ENCODE measurements at regions not wholly inside any gene's neighbourhood (a gene's known extent, or its start where the extent isn't known, plus 50 kb on each side); places are given as distances from the start of the nearest gene placed in this dataset.

DNA sequence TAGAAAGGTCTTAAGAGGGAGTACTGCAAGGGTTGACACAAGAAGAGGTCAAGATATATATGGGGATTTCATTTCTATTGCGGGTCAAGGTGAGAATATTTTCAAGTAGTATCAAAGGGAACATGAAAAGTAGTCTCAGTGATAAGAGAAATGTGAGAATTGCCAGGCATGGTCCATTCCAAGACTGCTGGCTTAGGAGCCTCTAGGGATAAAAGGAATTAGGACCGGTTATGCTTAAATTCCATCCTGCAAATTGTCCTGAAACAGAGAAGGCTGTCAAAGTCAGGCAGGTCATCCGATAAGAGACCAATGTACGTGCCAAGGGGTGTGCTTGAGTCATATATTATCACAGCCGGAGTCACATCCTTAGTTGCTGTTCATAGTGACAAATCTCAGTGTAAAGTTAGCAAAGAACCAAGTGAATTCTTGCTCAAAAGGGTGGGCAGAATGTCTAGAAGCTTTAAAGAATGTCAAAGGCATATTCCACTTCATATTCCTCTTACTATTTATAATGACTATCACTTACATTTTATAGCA is 133.6 kb downstream of the CBLL2 start:
- no peak for DNase-seq (ENCODE audit: low spot score in 2 of 2)
- TF ChIP-seq, protein P1, sequence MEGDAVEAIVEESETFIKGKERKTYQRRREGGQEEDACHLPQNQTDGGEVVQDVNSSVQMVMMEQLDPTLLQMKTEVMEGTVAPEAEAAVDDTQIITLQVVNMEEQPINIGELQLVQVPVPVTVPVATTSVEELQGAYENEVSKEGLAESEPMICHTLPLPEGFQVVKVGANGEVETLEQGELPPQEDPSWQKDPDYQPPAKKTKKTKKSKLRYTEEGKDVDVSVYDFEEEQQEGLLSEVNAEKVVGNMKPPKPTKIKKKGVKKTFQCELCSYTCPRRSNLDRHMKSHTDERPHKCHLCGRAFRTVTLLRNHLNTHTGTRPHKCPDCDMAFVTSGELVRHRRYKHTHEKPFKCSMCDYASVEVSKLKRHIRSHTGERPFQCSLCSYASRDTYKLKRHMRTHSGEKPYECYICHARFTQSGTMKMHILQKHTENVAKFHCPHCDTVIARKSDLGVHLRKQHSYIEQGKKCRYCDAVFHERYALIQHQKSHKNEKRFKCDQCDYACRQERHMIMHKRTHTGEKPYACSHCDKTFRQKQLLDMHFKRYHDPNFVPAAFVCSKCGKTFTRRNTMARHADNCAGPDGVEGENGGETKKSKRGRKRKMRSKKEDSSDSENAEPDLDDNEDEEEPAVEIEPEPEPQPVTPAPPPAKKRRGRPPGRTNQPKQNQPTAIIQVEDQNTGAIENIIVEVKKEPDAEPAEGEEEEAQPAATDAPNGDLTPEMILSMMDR (IDR thresholded peaks at IDR 0.05), result no peak
- Histone ChIP-seq H3K27ac (no peak overlapping the region), H3K4me1 (no peaks in the 10 kb centered on the region), H3K27me3 (no peaks in the 10 kb centered on the region), H3K4me3 (no peak overlapping the region), H3K36me3 (no peaks in the 10 kb centered on the region), H3K9me3 (no peaks in the 10 kb centered on the region)
- intact Hi-C loops (cut with DNase I), result no loop called here

DNA sequence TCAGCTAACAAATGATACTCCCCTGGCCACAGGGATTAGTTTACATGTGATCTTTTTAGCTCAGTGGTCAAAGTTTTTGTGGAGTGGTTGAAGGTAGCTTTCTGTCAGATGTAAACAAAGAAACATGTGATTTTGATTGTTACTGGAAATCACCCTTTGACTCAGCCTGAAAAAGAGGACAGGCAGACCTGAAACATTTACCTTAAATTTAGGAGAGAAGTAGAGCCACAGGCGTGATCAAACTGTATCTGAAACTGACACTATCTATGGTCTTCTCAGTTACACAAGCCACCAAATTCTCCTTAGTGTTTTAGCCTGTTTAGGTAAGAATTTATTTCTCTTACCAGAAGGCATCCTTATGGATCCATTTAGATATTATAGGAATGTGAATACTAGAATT is 136.7 kb downstream of the CBLL2 start:
- H3K4me3 ChIP-seq, result no peak overlapping the region
- intact Hi-C loops (cut with DNase I), result no loop called here
- no peaks in the 10 kb centered on the region for H3K27me3 ChIP-seq
- TF ChIP-seq, protein P1 (IDR thresholded peaks at IDR 0.05), result no peak
- H3K27ac ChIP-seq, result no peak overlapping the region
- H3K36me3 ChIP-seq, result no peaks in the 10 kb centered on the region
- no peaks in the 10 kb centered on the region for H3K9me3 ChIP-seq
- no peaks in the 10 kb centered on the region for H3K4me1 ChIP-seq
- no peak for DNase-seq (ENCODE audit: low spot score in 2 of 2)

DNA sequence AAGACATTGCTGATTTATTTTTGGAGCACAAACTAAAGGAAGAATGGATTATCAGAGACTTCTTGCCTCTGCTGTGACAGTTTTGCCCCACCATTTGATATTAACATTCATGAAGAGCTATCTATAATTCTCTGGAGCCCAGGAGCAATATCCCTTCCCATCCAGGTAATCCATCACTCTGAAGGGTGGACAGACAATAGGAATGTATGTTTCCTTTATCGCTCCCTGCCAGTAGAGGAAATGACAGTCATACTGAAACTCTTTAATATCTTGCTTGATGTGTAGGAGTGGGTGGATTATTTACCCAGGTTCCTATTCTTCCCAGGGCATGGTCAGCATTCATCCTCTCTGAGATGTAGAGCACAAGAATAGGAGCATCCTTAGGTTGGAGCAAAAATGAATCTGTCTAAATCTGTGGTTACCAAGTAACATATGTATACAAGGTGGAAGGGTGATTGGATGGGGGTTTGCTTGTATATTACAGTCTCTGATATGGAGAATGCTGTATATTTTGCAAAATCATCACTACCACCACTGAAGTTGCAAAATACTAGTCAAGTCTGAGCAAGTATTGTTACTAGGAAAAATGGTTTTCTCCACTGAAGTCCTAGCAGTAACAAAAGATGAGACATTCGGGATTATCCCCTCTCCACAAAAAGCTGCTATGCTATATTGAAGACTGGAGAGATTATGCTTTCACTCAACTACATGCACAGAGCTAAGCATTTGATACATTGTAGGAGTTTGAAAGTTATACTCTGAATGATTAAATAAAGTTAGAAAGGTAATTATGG is 151.6 kb downstream of the CBLL2 start:
- no peak overlapping the region for H3K4me3 ChIP-seq
- TF ChIP-seq, protein P1 (IDR thresholded peaks at IDR 0.05), result no peak
- H3K9me3 ChIP-seq, result no peaks in the 10 kb centered on the region
- intact Hi-C loops (cut with DNase I), result no loop called here
- no peaks in the 10 kb centered on the region for H3K36me3 ChIP-seq
- no peak for DNase-seq (ENCODE audit: low spot score in 2 of 2)
- H3K4me1 ChIP-seq, result no peaks in the 10 kb centered on the region
- no peak overlapping the region for H3K27ac ChIP-seq
- no peaks in the 10 kb centered on the region for H3K27me3 ChIP-seq

GRCh38 chrX:22424919-22425318 is 152.2 kb downstream of the CBLL2 start:
- TF ChIP-seq, protein P1 (IDR thresholded peaks at IDR 0.05), result no peak
- Histone ChIP-seq H3K36me3 (no peaks in the 10 kb centered on the region), H3K4me3 (no peak overlapping the region), H3K9me3 (no peaks in the 10 kb centered on the region), H3K27me3 (no peaks in the 10 kb centered on the region), H3K27ac (no peak overlapping the region), H3K4me1 (no peaks in the 10 kb centered on the region)
- DNase-seq (ENCODE audit: low spot score in 2 of 2), result no peak
- intact Hi-C loops (cut with DNase I), result no loop called here

DNA sequence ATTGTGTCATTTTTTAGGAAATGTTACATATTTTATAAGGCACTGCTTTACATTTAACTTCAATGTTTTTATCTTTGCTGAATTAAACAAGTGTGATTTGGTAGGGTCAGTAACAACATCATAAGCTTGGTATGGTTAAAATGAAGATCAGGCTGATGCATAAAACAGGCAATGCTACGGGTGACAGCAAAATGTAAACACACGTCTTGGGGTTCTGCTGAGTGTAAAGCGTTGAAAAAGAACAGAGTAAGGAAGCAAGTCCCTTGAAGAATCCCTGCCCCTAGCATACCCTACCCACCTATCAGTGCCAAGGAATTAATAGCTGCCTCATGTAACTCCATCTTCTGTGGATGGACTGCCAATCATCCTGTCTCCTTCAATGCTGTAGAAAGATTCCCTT is 157.0 kb downstream of the CBLL2 start:
- no peak overlapping the region for H3K27ac ChIP-seq
- TF ChIP-seq, protein P1 (IDR thresholded peaks at IDR 0.05), result no peak
- no peaks in the 10 kb centered on the region for H3K27me3 ChIP-seq
- H3K4me3 ChIP-seq, result no peak overlapping the region
- no peaks in the 10 kb centered on the region for H3K36me3 ChIP-seq
- no peak for DNase-seq (ENCODE audit: low spot score in 2 of 2)
- intact Hi-C loops (cut with DNase I), result no loop called here
- no peaks in the 10 kb centered on the region for H3K4me1 ChIP-seq
- no peaks in the 10 kb centered on the region for H3K9me3 ChIP-seq

Measured in ascending aorta (tissue), 2 donors.